Progenitor cell of endocrine pancreas (in vitro differentiated cells): ENCODE measurements at regions not wholly inside any gene's neighbourhood (a gene's known extent, or its start where the extent isn't known, plus 50 kb on each side); places are given as distances from the start of the nearest gene placed in this dataset.

ENCODE experiments used
- DNase-seq: peaks from one replicate; pipeline ENCODE4 v3.0.0; 2021; ENCODE audit warnings: low spot score; ENCODE audit not compliant: unreplicated experiment
- H3K27ac Mint-ChIP-seq: 2 replicates; pipeline ENCODE4 v1.8.0; 2021; ENCODE audit warnings: mild to moderate bottlenecking, moderate library complexity, mixed read lengths
- H3K27me3 Mint-ChIP-seq: 2 replicates; pipeline ENCODE4 v1.8.0; 2021; ENCODE audit warnings: mixed read lengths
- H3K36me3 Mint-ChIP-seq: 2 replicates; pipeline ENCODE4 v1.8.0; 2022; ENCODE audit warnings: mixed read lengths; ENCODE audit not compliant: insufficient read depth
- H3K4me1 Mint-ChIP-seq: 2 replicates; pipeline ENCODE4 v1.8.0; 2021; ENCODE audit warnings: low read depth, mixed read lengths
- H3K4me3 Mint-ChIP-seq: 2 replicates; pipeline ENCODE4 v1.8.0; 2021; ENCODE audit warnings: low read depth, mild to moderate bottlenecking, moderate library complexity, mixed read lengths
- H3K9me3 Mint-ChIP-seq: 2 replicates; pipeline ENCODE4 v1.8.0; 2021; ENCODE audit warnings: low read depth, mixed read lengths
- CTCF ChIP-seq: fragments of 200-600 bp; sonication (generic); IDR thresholded peaks from one replicate; pipeline ENCODE4 v1.5.0; 2021; ENCODE audit warnings: antibody characterized with exemption, mild to moderate bottlenecking; ENCODE audit not compliant: unreplicated experiment

- TF ChIP-seq CTCF, result no peak
These were observed 400.8 kb downstream of the GPM6A start for GRCh38 chr4:175411251-175411650.

GRCh38 chr4:175412161-175412560, 399.9 kb downstream of the GPM6A start:
- no peak for DNase-seq
- H3K27me3 Mint-ChIP-seq, result no peaks in the 10 kb centered on the region
- TF ChIP-seq CTCF, result no peak
- no peak overlapping the region for H3K4me3 Mint-ChIP-seq
- H3K36me3 Mint-ChIP-seq, result no peaks in the 10 kb centered on the region
- H3K27ac Mint-ChIP-seq, result no peak overlapping the region
- H3K9me3 Mint-ChIP-seq, result peaks cover 13% of the 10 kb centered on the region
- H3K4me1 Mint-ChIP-seq, result no peaks in the 10 kb centered on the region

More at GRCh38 chr4:175411251-175411650, 400.8 kb downstream of the GPM6A start:
- DNase-seq, result no peak
- H3K4me3 Mint-ChIP-seq, result no peak overlapping the region
- no peak overlapping the region for H3K27ac Mint-ChIP-seq
- H3K4me1 Mint-ChIP-seq, result no peaks in the 10 kb centered on the region
- H3K27me3 Mint-ChIP-seq, result no peaks in the 10 kb centered on the region
- H3K9me3 Mint-ChIP-seq, result peaks cover 13% of the 10 kb centered on the region
- H3K36me3 Mint-ChIP-seq, result no peaks in the 10 kb centered on the region

- Mint-ChIP-seq H3K27me3 (no peaks in the 10 kb centered on the region), H3K36me3 (no peaks in the 10 kb centered on the region), H3K9me3 (peaks cover 18% of the 10 kb centered on the region), H3K4me1 (no peaks in the 10 kb centered on the region), H3K4me3 (no peak overlapping the region), H3K27ac (no peak overlapping the region)
- no peak for TF ChIP-seq CTCF
- DNase-seq, result no peak
These were observed 399.3 kb downstream of the GPM6A start for GRCh38 chr4:175412746-175413145.

GRCh38 chr4:175413561-175413960, 398.5 kb downstream of the GPM6A start:
- H3K4me3 Mint-ChIP-seq, result no peak overlapping the region
- DNase-seq, result no peak

GRCh38 chr4:175414602-175415001, 397.5 kb downstream of the GPM6A start:
- Mint-ChIP-seq H3K36me3 (no peaks in the 10 kb centered on the region), H3K27me3 (no peaks in the 10 kb centered on the region), H3K4me1 (no peaks in the 10 kb centered on the region), H3K27ac (no peak overlapping the region), H3K9me3 (peaks cover 18% of the 10 kb centered on the region), H3K4me3 (no peak overlapping the region)
- TF ChIP-seq CTCF, result no peak
- DNase-seq, result no peak

More at GRCh38 chr4:175413561-175413960, 398.5 kb downstream of the GPM6A start:
- H3K4me1 Mint-ChIP-seq, result no peaks in the 10 kb centered on the region
- peaks cover 18% of the 10 kb centered on the region for H3K9me3 Mint-ChIP-seq
- H3K27ac Mint-ChIP-seq, result no peak overlapping the region
- no peaks in the 10 kb centered on the region for H3K36me3 Mint-ChIP-seq
- H3K27me3 Mint-ChIP-seq, result no peaks in the 10 kb centered on the region
- no peak for TF ChIP-seq CTCF
